ENCODE measurements at regions not wholly inside any gene's neighbourhood (a gene's known extent, or its start where the extent isn't known, plus 50 kb on each side); places are given as distances from the start of the nearest gene placed in this dataset.

- Histone ChIP-seq H3K9me3 (ENCODE audit: low read length) (no peaks in the 10 kb centered on the region), H3K27ac (ENCODE audit: low read depth, low read length, poor library complexity, severe bottlenecking) (peak overlapping the region; percentile 71)
- intact Hi-C loops (cut with micrococcal nuclease; ENCODE audit: unreplicated experiment): no loop called here
Measured at GRCh38 chr16:79287424-79287917, 313.1 kb downstream of the MAF start.

GRCh38 chr16:79286646-79287423, 313.7 kb downstream of the MAF start:
- H3K4me2 ChIP-seq (ENCODE audit: low read length): peak overlapping the region; percentile 57
- intact Hi-C loops (cut with micrococcal nuclease; ENCODE audit: unreplicated experiment): no loop called here
- H3K36me3 ChIP-seq (ENCODE audit: insufficient read depth, low read length): no peaks in the 10 kb centered on the region
- no peaks in the 10 kb centered on the region for H4K20me1 ChIP-seq (ENCODE audit: insufficient read depth, low read length)
- no peaks in the 10 kb centered on the region for H3K9me2 ChIP-seq (ENCODE audit: insufficient read depth, low read length)
- TF ChIP-seq EZH2phosphoT487 (IDR thresholded peaks at IDR 0.05; ENCODE audit: borderline replicate concordance, low read depth, low read length) (no peak), CTCF (conservative IDR thresholded peaks at IDR 0.05; ENCODE audit: low read length) (no peak)
- peaks cover 63% of the 10 kb centered on the region for H3K4me1 ChIP-seq (ENCODE audit: insufficient read depth, low read length, poor library complexity, severe bottlenecking)
- DNase-seq (ENCODE audit: low spot score): peak; percentile 91
- ChIA-PET CTCF (ENCODE audit: unreplicated experiment) (no interaction called here), POLR2A (interaction anchor here (0.6 to 1.2 kb wide), 5 partner anchors 11 to 595 kb away, joined by 3 to 5 read pairs (median 5); no protein-coding TSS in a partner anchor)
- BruUV-seq (replicated peaks): no TSS peak
- peak overlapping the region; percentile 71 for H3K27ac ChIP-seq (ENCODE audit: low read depth, low read length, poor library complexity, severe bottlenecking)
- no peaks in the 10 kb centered on the region for H3K9me3 ChIP-seq (ENCODE audit: low read length)
- no peaks in the 10 kb centered on the region for H3K79me2 ChIP-seq (ENCODE audit: insufficient read depth, low read depth, low read length)
- peak overlapping the region; percentile 39 for H3K4me3 ChIP-seq (ENCODE audit: low read depth, low read length, poor library complexity, severe bottlenecking)
- H2AFZ ChIP-seq (ENCODE audit: low read length): peak overlapping the region; percentile 57; the same call in 1 of the 2 replicates

More at GRCh38 chr16:79287424-79287917, 313.1 kb downstream of the MAF start:
- no peaks in the 10 kb centered on the region for H3K79me2 ChIP-seq (ENCODE audit: insufficient read depth, low read depth, low read length)
- no peak for TF ChIP-seq CTCF (conservative IDR thresholded peaks at IDR 0.05; ENCODE audit: low read length)
- no peak for TF ChIP-seq EZH2phosphoT487 (IDR thresholded peaks at IDR 0.05; ENCODE audit: borderline replicate concordance, low read depth, low read length)
- H3K9me2 ChIP-seq (ENCODE audit: insufficient read depth, low read length): no peaks in the 10 kb centered on the region
- no peaks in the 10 kb centered on the region for H3K36me3 ChIP-seq (ENCODE audit: insufficient read depth, low read length)
- BruUV-seq (replicated peaks): no TSS peak
- H3K4me2 ChIP-seq (ENCODE audit: low read length): peak overlapping the region; percentile 57
- ChIA-PET CTCF (ENCODE audit: unreplicated experiment) (no interaction called here), POLR2A (interaction anchor here (0.7 to 1.2 kb wide), 3 partner anchors 11 to 595 kb away, joined by 3 to 5 read pairs (median 5); no protein-coding TSS in a partner anchor)
- no peaks in the 10 kb centered on the region for H4K20me1 ChIP-seq (ENCODE audit: insufficient read depth, low read length)
- peaks cover 61% of the 10 kb centered on the region for H3K4me1 ChIP-seq (ENCODE audit: insufficient read depth, low read length, poor library complexity, severe bottlenecking)
- peak overlapping the region; percentile 57; the same call in 1 of the 2 replicates for H2AFZ ChIP-seq (ENCODE audit: low read length)
- peak overlapping the region; percentile 39 for H3K4me3 ChIP-seq (ENCODE audit: low read depth, low read length, poor library complexity, severe bottlenecking)
- DNase-seq (ENCODE audit: low spot score): no peak

- peak; percentile 37 for DNase-seq (ENCODE audit: low spot score)
- intact Hi-C loops (cut with micrococcal nuclease; ENCODE audit: unreplicated experiment): no loop called here
- Histone ChIP-seq H3K9me3 (ENCODE audit: low read length) (no peaks in the 10 kb centered on the region), H3K4me3 (ENCODE audit: low read depth, low read length, poor library complexity, severe bottlenecking) (peak overlapping the region; percentile 22), H3K79me2 (ENCODE audit: insufficient read depth, low read depth, low read length) (no peaks in the 10 kb centered on the region), H2AFZ (ENCODE audit: low read length) (peak overlapping the region; percentile 36; the same call in 1 of the 2 replicates), H3K36me3 (ENCODE audit: insufficient read depth, low read length) (no peaks in the 10 kb centered on the region), H3K27ac (ENCODE audit: low read depth, low read length, poor library complexity, severe bottlenecking) (peak overlapping the region; percentile 34), H4K20me1 (ENCODE audit: insufficient read depth, low read length) (no peaks in the 10 kb centered on the region), H3K9me2 (ENCODE audit: insufficient read depth, low read length) (no peaks in the 10 kb centered on the region), H3K4me2 (ENCODE audit: low read length) (peak overlapping the region; percentile 55), H3K4me1 (ENCODE audit: insufficient read depth, low read length, poor library complexity, severe bottlenecking) (peaks cover 63% of the 10 kb centered on the region)
- POLR2A ChIA-PET: interaction anchor here (1.2 kb wide), 1 partner anchor 16 kb away, joined by 4 read pairs; no protein-coding TSS in a partner anchor
- CTCF ChIA-PET (ENCODE audit: unreplicated experiment): no interaction called here
- TF ChIP-seq CTCF (conservative IDR thresholded peaks at IDR 0.05; ENCODE audit: low read length): no peak
- TF ChIP-seq EZH2phosphoT487 (IDR thresholded peaks at IDR 0.05; ENCODE audit: borderline replicate concordance, low read depth, low read length): no peak
- no TSS peak for BruUV-seq (replicated peaks)
Measured at GRCh38 chr16:79284766-79285165, 315.8 kb downstream of the MAF start.
